Aorta (tissue), 5 donors: ENCODE measurements at regions not wholly inside any gene's neighbourhood (a gene's known extent, or its start where the extent isn't known, plus 50 kb on each side); places are given as distances from the start of the nearest gene placed in this dataset.

ENCODE experiments used
- ATAC-seq: fragments of 200-7000 bp; cut with Tn5 transposase; one replicate; pipeline ENCODE4 v1.9.1; 2022; ENCODE audit warnings: moderate library complexity; ENCODE audit not compliant: low FRiP score
- DNase-seq, 2 donors: peaks; one replicate each; pipeline ENCODE4 v3.0.0-alpha.2; 2020
- H3K27ac ChIP-seq, 2 donors: one replicate each; pipeline ENCODE4 v1.5.1; 2013; ENCODE audit warnings: low read length in 2 of 2, mild to moderate bottlenecking in 2 of 2, moderate library complexity in 2 of 2, control low read depth in 1 of 2, inconsistent platforms in 1 of 2, low read depth in 1 of 2
- H3K27me3 ChIP-seq, 2 donors: one replicate each; pipeline ENCODE4 v1.6.1; 2013; ENCODE audit warnings: control low read depth in 1 of 2, low read length in 1 of 2, mild to moderate bottlenecking in 1 of 2, moderate library complexity in 1 of 2; ENCODE audit not compliant: insufficient read depth in 2 of 2, control insufficient read depth in 1 of 2
- H3K36me3 ChIP-seq, 2 donors: one replicate each; pipeline ENCODE4 v1.6.1; 2013; ENCODE audit warnings: control low read depth in 1 of 2, low read length in 1 of 2, mild to moderate bottlenecking in 1 of 2; ENCODE audit not compliant: insufficient read depth in 2 of 2, control insufficient read depth in 1 of 2
- H3K4me1 ChIP-seq, 2 donors: one replicate each; pipeline ENCODE4 v1.6.1; 2013; ENCODE audit warnings: low read length in 2 of 2, control low read depth in 1 of 2, mild to moderate bottlenecking in 1 of 2, moderate library complexity in 1 of 2; ENCODE audit not compliant: insufficient read depth in 2 of 2, control insufficient read depth in 1 of 2
- H3K4me3 ChIP-seq, 2 donors: one replicate each; pipeline ENCODE4 v1.5.1; 2013; ENCODE audit warnings: low read length in 2 of 2, control low read depth in 1 of 2, mild to moderate bottlenecking in 1 of 2
- H3K9me3 ChIP-seq: one replicate; pipeline ENCODE4 v1.6.1; 2013; ENCODE audit warnings: mild to moderate bottlenecking, low read length; ENCODE audit not compliant: control insufficient read depth
- WGBS, 2 donors: extraction: QIAGEN DNeasy Blood & Tissue Kit; methylation state at CpG; one replicate each; pipeline ENCODE4 v1.1.7; 2013; 5-methylcytosine and 5-hydroxymethylcytosine counted together
- intact Hi-C, 2 donors: fragments of 100-400 bp; cut with DNase I; formaldehyde crosslinking; loops; one replicate each; pipeline versions ENCODE4 v1.14.2 to v1.15.0; 2022
- donor health status: healthy with polysubstance abuse.
- donor health status: Bipolar disorder and iron deficiency.
- donor health status: DM: no; HTN: no; CAD: no.
- donor health status: DM: no; HTN: no; CAD: no.
- donor health status: DM: yes; HTN: yes; CAD: no.

GRCh38 chr2:173583196-173583595 is 228.5 kb downstream of the CDCA7 start:
- ATAC-seq, result no peak

GRCh38 chr2:173584000-173584399 is 229.3 kb downstream of the CDCA7 start:
- H3K9me3 ChIP-seq, result peaks cover 3% of the 10 kb centered on the region
- intact Hi-C loops, result no loop called here
- H3K27me3 ChIP-seq, result no peaks in the 10 kb centered on the region
- ATAC-seq (no peak), DNase-seq (no peak)
- no peaks in the 10 kb centered on the region for H3K36me3 ChIP-seq
- WGBS, 2 donors, result 85 to 89% methylated on average over 1 of the region's 1 CpG
- no peak overlapping the region for H3K4me3 ChIP-seq
- H3K4me1 ChIP-seq, result no peaks in the 10 kb centered on the region
- no peak overlapping the region for H3K27ac ChIP-seq

More at GRCh38 chr2:173583196-173583595, 228.5 kb downstream of the CDCA7 start:
- no peaks in the 10 kb centered on the region for H3K27me3 ChIP-seq
- no peaks in the 10 kb centered on the region for H3K36me3 ChIP-seq
- intact Hi-C loops, result no loop called here
- H3K4me3 ChIP-seq, result no peak overlapping the region
- DNase-seq, result no peak
- H3K27ac ChIP-seq, result no peak overlapping the region
- peaks cover 3% of the 10 kb centered on the region for H3K9me3 ChIP-seq
- WGBS, 2 donors, result 77 to 78% methylated on average over 6 of the region's 6 CpGs
- H3K4me1 ChIP-seq, result no peaks in the 10 kb centered on the region

- no peak for ATAC-seq
- 56 to 73% methylated on average over 4 of the region's 4 CpGs for WGBS, 2 donors
- DNase-seq, result no peak
- Histone ChIP-seq H3K27me3 (no peaks in the 10 kb centered on the region), H3K4me1 (no peaks in the 10 kb centered on the region), H3K9me3 (peaks cover 3% of the 10 kb centered on the region), H3K27ac (no peak overlapping the region), H3K36me3 (no peaks in the 10 kb centered on the region), H3K4me3 (no peak overlapping the region)
- intact Hi-C loops, result no loop called here
Observed at GRCh38 chr2:173584676-173585458, 230.2 kb downstream of the CDCA7 start.

- DNase-seq (no peak), ATAC-seq (no peak)
- Histone ChIP-seq H3K4me3 (no peak overlapping the region), H3K9me3 (peaks cover 6% of the 10 kb centered on the region), H3K4me1 (no peaks in the 10 kb centered on the region), H3K27me3 (no peaks in the 10 kb centered on the region), H3K27ac (no peak overlapping the region), H3K36me3 (no peaks in the 10 kb centered on the region)
- 69 to 84% methylated on average over 9 of the region's 9 CpGs for WGBS, 2 donors
- intact Hi-C loops, result no loop called here
Observed at GRCh38 chr2:173588931-173589369, 234.3 kb downstream of the CDCA7 start.

- WGBS, 2 donors, result 69 to 73% methylated on average over 3 of the region's 3 CpGs
Observed at GRCh38 chr2:173589604-173590275, 235.1 kb downstream of the CDCA7 start.

GRCh38 chr2:173590276-173590861 is 235.7 kb downstream of the CDCA7 start:
- no peak overlapping the region for H3K27ac ChIP-seq
- H3K36me3 ChIP-seq, result no peaks in the 10 kb centered on the region
- peaks cover 4% of the 10 kb centered on the region for H3K9me3 ChIP-seq
- no peaks in the 10 kb centered on the region for H3K27me3 ChIP-seq
- DNase-seq (peak; percentile 79 to 81), ATAC-seq (peak; percentile 68)
- no peaks in the 10 kb centered on the region for H3K4me1 ChIP-seq
- intact Hi-C loops, result no loop called here
- no peak overlapping the region for H3K4me3 ChIP-seq
- 11 to 12% methylated on average over 6 of the region's 6 CpGs for WGBS, 2 donors

More at GRCh38 chr2:173589604-173590275, 235.1 kb downstream of the CDCA7 start:
- H3K9me3 ChIP-seq, result peaks cover 4% of the 10 kb centered on the region
- H3K4me3 ChIP-seq, result no peak overlapping the region
- H3K36me3 ChIP-seq, result no peaks in the 10 kb centered on the region
- no peaks in the 10 kb centered on the region for H3K4me1 ChIP-seq
- ATAC-seq (no peak), DNase-seq (no peak)
- no peaks in the 10 kb centered on the region for H3K27me3 ChIP-seq
- intact Hi-C loops, result no loop called here
- H3K27ac ChIP-seq, result no peak overlapping the region

GRCh38 chr2:173593109-173593508 is 238.4 kb downstream of the CDCA7 start:
- no peak for ATAC-seq
- intact Hi-C loops, result no loop called here
- H3K4me1 ChIP-seq, result no peaks in the 10 kb centered on the region
- no peak overlapping the region for H3K27ac ChIP-seq
- no peaks in the 10 kb centered on the region for H3K27me3 ChIP-seq
- DNase-seq, result no peak
- H3K9me3 ChIP-seq, result peaks cover 6% of the 10 kb centered on the region
- H3K36me3 ChIP-seq, result no peaks in the 10 kb centered on the region
- H3K4me3 ChIP-seq, result no peak overlapping the region

GRCh38 chr2:173596244-173596643 is 241.6 kb downstream of the CDCA7 start:
- Histone ChIP-seq H3K36me3 (no peaks in the 10 kb centered on the region), H3K4me3 (no peak overlapping the region), H3K4me1 (no peaks in the 10 kb centered on the region), H3K27me3 (no peaks in the 10 kb centered on the region), H3K27ac (no peak overlapping the region), H3K9me3 (peaks cover 4% of the 10 kb centered on the region)
- no peak for DNase-seq
- no peak for ATAC-seq
- intact Hi-C loops, result no loop called here

- Histone ChIP-seq H3K4me3 (no peak overlapping the region), H3K4me1 (no peaks in the 10 kb centered on the region), H3K27me3 (no peaks in the 10 kb centered on the region), H3K9me3 (peaks cover 2% of the 10 kb centered on the region), H3K36me3 (no peaks in the 10 kb centered on the region), H3K27ac (no peak overlapping the region)
- DNase-seq, result no peak
- no peak for ATAC-seq
- intact Hi-C loops, result no loop called here
Observed at GRCh38 chr2:173598525-173598924, 243.9 kb downstream of the CDCA7 start.
